ENCODE measurements at regions not wholly inside any gene's neighbourhood (a gene's known extent, or its start where the extent isn't known, plus 50 kb on each side); places are given as distances from the start of the nearest gene placed in this dataset.

DNA sequence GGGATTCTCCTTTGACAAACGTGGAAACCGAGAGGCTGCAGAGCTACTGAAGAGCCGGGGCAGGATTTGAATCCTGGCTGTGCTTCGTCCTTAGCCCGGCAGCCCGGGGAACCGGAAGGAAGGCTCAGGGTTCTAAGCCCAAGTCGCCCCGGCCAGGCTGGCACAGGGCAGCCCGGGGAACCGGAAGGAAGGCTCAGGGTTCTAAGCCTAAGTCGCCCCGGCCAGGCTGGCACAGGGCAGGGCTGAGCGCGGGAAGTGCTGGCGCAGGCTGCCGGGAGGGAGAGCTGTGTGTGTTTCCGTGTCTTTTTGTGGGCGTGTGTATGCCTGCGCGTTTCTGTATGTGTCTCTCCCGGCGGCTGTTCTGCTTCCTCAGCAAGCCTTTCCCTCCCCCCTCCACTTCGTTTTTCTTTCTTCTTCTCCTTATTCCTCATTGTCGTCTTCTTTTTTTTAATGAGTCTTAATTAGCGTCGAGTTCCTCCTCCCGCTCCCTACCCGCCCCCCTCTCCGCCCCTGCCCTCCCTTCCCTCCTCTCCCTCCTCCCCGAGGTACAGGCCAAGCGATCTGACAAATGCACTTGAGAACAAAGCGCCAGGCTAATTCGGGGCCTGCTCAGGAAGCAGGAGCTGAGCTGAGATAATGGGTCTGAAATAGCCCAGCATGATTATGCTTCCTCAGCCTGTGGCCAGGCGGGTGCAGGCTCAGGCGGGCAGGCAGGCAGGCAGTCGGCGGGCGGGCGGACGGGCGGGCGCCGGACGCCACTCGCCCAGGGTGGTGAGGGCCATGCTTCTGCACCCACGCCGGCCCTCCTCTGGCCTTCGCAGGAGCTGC, 65.9 kb downstream of the EFNB1 start:
- ATAC-seq, result peak; percentile 55
- peak; percentile 14 for DNase-seq

DNA sequence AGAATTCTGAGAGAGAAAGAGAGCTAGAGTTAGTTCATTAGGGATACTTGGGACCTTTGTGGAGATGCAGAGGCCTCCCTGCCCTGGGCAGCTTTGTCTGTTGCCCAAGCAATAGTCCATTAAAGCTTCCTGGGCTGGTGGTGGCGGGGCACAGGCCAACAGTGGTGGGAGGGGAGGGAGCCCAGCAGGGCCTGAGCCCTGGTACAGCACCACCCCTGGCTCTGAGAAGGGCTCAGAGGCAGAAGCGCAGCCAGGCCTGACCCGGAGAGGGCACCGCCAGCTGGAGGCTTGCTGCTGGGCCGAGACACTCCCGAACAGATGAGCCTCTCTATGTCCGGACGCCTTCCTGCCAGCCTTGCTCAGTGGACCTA, 65.3 kb downstream of the EFNB1 start:
- no peak for ATAC-seq

DNA sequence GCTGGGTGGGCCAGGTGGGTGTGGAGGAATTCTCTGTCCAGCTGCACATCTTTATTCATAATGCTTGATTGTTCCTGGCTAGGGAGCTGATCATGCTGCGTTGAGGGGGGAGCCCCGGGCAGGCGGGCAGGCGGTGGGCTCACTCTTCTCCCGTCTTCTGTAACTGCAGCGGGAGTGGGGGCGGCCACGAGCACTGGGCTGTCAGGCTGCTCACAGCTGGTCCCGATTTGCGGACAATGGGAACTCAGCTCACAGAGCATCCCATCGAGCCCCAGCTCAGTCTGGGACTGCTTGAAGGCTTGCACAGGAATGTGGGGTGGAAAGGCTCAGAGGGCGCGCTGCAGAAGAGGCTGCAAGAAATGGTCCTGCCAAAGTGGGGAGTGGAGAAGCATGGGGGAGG, 63.8 kb downstream of the EFNB1 start:
- DNase-seq (no peak), ATAC-seq (no peak)

More for the DNA sequence above, 65.3 kb downstream of the EFNB1 start:
- DNase-seq, result no peak

DNA sequence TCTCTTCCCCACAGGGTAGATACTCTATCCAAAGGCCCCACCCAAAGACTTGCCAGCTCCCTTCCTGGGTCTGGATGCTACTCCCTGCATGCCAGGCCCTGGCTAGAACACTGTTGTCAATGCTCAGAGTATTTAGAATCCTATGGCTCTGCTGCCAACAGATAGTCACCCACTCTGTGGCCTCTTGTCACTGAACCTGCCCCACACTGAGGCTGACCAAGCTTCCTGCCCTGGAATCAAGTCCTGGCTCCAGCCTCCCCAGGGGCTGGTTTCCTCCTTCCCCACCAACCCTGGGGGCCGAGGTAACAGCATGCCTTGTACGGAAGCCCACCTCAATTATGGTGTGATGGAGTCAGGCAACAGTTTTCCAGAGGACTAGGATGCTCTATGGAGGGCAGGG, 63.3 kb downstream of the EFNB1 start:
- DNase-seq (no peak), ATAC-seq (no peak)
